Vagina (tissue), 2 donors: ENCODE measurements at regions not wholly inside any gene's neighbourhood (a gene's known extent, or its start where the extent isn't known, plus 50 kb on each side); places are given as distances from the start of the nearest gene placed in this dataset.

ENCODE experiments used
- CTCF ChIP-seq, 3 experiments: fragments of 450-650 bp in 2 of 3; fragments of 200-600 bp in 1 of 3; sonication (generic) in 1 of 3; IDR thresholded peaks; one replicate each; pipeline ENCODE4 v1.5.1; 2017 to 2019; ENCODE audit warnings: antibody characterized with exemption in 3 of 3, mild to moderate bottlenecking in 2 of 3, moderate library complexity in 2 of 3
- POLR2A ChIP-seq, 2 donors: fragments of 450-650 bp; IDR thresholded peaks; one replicate each; pipeline ENCODE4 v1.6.1; 2017; ENCODE audit warnings: antibody characterized with exemption in 2 of 2, mild to moderate bottlenecking in 2 of 2, moderate library complexity in 2 of 2
- POLR2AphosphoS5 ChIP-seq, 2 donors: sonication (generic); formaldehyde crosslinking; IDR thresholded peaks; one replicate each; pipeline ENCODE4 v1.9.0; 2017; ENCODE audit warnings: antibody characterized with exemption in 2 of 2, mild to moderate bottlenecking in 2 of 2, low read depth in 1 of 2; ENCODE audit not compliant: insufficient read depth in 1 of 2

- TF ChIP-seq CTCF (IDR thresholded peaks at IDR 0.05) (no peak), POLR2A (IDR thresholded peaks at IDR 0.05) (no peak), POLR2AphosphoS5 (IDR thresholded peaks at IDR 0.05; ENCODE audit: insufficient read depth in 1 of 2, low read depth in 1 of 2) (no peak)
These were observed 424.5 kb upstream of the SPRED2 start for GRCh38 chr2:65856928-65857327.
